ENCODE measurements at regions not wholly inside any gene's neighbourhood (a gene's known extent, or its start where the extent isn't known, plus 50 kb on each side); places are given as distances from the start of the nearest gene placed in this dataset.

DNA sequence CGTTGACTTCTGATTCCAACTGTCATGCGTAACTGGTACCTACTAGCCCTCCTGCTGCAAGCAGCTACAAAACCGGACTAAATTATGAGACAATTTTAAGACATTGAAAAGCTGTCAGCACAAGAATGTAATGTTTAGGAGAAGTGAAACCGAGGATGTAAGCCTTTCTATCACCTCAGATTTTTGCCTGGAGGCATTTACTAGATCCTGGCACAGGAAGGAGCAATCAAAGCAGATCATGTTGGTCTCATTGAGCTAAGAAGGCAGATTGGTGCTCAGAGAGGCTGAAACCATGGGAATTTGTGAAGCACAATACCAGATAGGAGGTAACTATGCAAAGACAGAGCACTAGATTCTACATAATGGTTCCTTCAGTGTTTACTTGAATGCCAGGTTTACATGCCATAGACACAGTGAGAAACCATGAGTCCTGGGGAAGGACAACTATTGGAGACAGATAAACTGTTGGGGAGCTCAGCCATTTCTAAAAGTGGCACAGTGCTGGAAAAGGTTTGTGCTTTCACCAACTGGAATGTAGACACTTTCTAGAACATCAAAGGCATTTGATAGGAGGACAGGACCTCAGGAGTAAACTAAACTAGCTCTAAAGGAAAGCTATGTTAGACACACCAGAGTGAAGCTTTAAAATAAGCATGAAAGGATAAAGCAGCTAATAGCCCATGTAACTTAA is 179.4 kb downstream of the LYPLAL1 start:
- TF ChIP-seq, protein P1, sequence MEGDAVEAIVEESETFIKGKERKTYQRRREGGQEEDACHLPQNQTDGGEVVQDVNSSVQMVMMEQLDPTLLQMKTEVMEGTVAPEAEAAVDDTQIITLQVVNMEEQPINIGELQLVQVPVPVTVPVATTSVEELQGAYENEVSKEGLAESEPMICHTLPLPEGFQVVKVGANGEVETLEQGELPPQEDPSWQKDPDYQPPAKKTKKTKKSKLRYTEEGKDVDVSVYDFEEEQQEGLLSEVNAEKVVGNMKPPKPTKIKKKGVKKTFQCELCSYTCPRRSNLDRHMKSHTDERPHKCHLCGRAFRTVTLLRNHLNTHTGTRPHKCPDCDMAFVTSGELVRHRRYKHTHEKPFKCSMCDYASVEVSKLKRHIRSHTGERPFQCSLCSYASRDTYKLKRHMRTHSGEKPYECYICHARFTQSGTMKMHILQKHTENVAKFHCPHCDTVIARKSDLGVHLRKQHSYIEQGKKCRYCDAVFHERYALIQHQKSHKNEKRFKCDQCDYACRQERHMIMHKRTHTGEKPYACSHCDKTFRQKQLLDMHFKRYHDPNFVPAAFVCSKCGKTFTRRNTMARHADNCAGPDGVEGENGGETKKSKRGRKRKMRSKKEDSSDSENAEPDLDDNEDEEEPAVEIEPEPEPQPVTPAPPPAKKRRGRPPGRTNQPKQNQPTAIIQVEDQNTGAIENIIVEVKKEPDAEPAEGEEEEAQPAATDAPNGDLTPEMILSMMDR (IDR thresholded peaks at IDR 0.05) = no peak
- no peak for TF ChIP-seq POLR2A (IDR thresholded peaks at IDR 0.05)

Measured in adrenal gland (tissue), 5 donors.